Endothelial cell of umbilical vein (primary cell): ENCODE measurements at regions not wholly inside any gene's neighbourhood (a gene's known extent, or its start where the extent isn't known, plus 50 kb on each side); places are given as distances from the start of the nearest gene placed in this dataset.

Experiments
- CTCF ChIP-seq, 2 donors: IDR thresholded peaks; 1 replicate in 1 of 2; 2 replicates in 1 of 2; pipeline ENCODE4 v1.5.1; 2011; ENCODE audit warnings: low read length in 2 of 2, mild to moderate bottlenecking in 2 of 2, moderate library complexity in 2 of 2, control low read depth in 1 of 2, inconsistent platforms in 1 of 2, low read depth in 1 of 2; ENCODE audit not compliant: insufficient read depth in 1 of 2; ENCODE audit errors: extremely low read depth in 1 of 2
- EZH2 ChIP-seq: IDR thresholded peaks from 2 replicates; pipeline ENCODE4 v1.6.1; 2012; ENCODE audit warnings: borderline replicate concordance, low read depth, mild to moderate bottlenecking, moderate library complexity, low read length, inconsistent platforms; ENCODE audit not compliant: severe bottlenecking
- GATA2 ChIP-seq: IDR thresholded peaks from 2 replicates; pipeline ENCODE4 v1.7.0; 2011; ENCODE audit warnings: low read depth, mild to moderate bottlenecking, moderate library complexity, mixed read lengths, low read length; ENCODE audit not compliant: insufficient read length, insufficient read depth
- MAX ChIP-seq: IDR thresholded peaks from 2 replicates; pipeline ENCODE4 v1.6.1; 2011; ENCODE audit not compliant: insufficient read depth, insufficient read length
- MYC ChIP-seq: IDR thresholded peaks from one replicate; pipeline ENCODE4 v1.6.1; 2011; ENCODE audit warnings: mild to moderate bottlenecking, low read depth, low read length
- POLR2A ChIP-seq: IDR thresholded peaks from 2 replicates; pipeline ENCODE4 v1.6.1; 2012; ENCODE audit warnings: low read depth, mild to moderate bottlenecking, control low read depth, low read length
- POLR2AphosphoS5 ChIP-seq: IDR thresholded peaks from 2 replicates; pipeline ENCODE4 v1.6.1; 2012; ENCODE audit warnings: low read depth, mild to moderate bottlenecking, control low read depth, low read length, moderate library complexity; ENCODE audit not compliant: insufficient read depth

GRCh38 chr1:187477535-187477934 is 648.8 kb downstream of the PLA2G4A start:
- no peak for TF ChIP-seq POLR2A
- TF ChIP-seq CTCF (IDR thresholded peaks at IDR 0.05; ENCODE audit: extremely low read depth in 1 of 2, insufficient read depth in 1 of 2, low read depth in 1 of 2, low read length in 2 of 2) = no peak
- no peak for TF ChIP-seq EZH2
- TF ChIP-seq MYC = no peak
- TF ChIP-seq MAX = no peak
- no peak for TF ChIP-seq POLR2AphosphoS5
- no peak for TF ChIP-seq GATA2
